ENCODE measurements at regions not wholly inside any gene's neighbourhood (a gene's known extent, or its start where the extent isn't known, plus 50 kb on each side); places are given as distances from the start of the nearest gene placed in this dataset.

DNA sequence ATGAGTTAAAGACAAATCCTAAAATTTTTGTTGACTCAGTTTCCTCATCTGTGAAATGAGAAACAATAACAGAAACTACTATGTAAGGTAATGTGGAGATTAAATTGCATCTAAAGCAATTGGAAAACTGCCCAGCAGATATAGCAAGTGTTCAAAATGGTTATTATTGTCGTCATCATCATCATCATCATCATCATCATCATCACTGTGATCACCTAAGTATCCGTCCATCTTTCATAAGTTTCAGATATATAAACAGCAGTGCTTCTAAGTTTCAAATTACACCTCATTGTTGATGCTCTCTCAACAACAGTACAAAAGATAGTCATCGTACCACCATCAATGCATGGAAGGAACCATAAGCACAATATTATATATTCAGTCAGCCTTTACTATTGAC is 379.9 kb downstream of the PDGFC start:
- TF ChIP-seq EZH2phosphoT487 (conservative IDR thresholded peaks at IDR 0.05; ENCODE audit: low read length) = no peak
- TF ChIP-seq, protein P1, sequence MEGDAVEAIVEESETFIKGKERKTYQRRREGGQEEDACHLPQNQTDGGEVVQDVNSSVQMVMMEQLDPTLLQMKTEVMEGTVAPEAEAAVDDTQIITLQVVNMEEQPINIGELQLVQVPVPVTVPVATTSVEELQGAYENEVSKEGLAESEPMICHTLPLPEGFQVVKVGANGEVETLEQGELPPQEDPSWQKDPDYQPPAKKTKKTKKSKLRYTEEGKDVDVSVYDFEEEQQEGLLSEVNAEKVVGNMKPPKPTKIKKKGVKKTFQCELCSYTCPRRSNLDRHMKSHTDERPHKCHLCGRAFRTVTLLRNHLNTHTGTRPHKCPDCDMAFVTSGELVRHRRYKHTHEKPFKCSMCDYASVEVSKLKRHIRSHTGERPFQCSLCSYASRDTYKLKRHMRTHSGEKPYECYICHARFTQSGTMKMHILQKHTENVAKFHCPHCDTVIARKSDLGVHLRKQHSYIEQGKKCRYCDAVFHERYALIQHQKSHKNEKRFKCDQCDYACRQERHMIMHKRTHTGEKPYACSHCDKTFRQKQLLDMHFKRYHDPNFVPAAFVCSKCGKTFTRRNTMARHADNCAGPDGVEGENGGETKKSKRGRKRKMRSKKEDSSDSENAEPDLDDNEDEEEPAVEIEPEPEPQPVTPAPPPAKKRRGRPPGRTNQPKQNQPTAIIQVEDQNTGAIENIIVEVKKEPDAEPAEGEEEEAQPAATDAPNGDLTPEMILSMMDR (IDR thresholded peaks at IDR 0.05; ENCODE audit: insufficient read depth, low read length, poor library complexity, severe bottlenecking) = no peak
